Endothelial cell of umbilical vein (primary cell): ENCODE measurements at regions not wholly inside any gene's neighbourhood (a gene's known extent, or its start where the extent isn't known, plus 50 kb on each side); places are given as distances from the start of the nearest gene placed in this dataset.

ENCODE experiments used
- BruUV-seq: library from RNA; stranded (reverse); fragments of 400-500 nt; replicated peaks from 2 replicates; lab custom pipeline; 2021; lab: Mats Ljungman, UMichigan
- CTCF ChIA-PET: fragments of 300-600, 350-600 bp; sonication (Branson Sonifier 250); formaldehyde crosslinking; loops from one replicate; lab custom pipeline; 2021; ENCODE audit warnings: antibody characterized with exemption, inconsistent platforms; lab: Charles Lee
- POLR2A ChIA-PET: fragments of 300-600, 350-600 bp; sonication (Branson Sonifier 250); formaldehyde crosslinking; loops from one replicate; lab custom pipeline; 2021; ENCODE audit warnings: antibody characterized with exemption, inconsistent platforms; lab: Charles Lee
- DNase-seq: peaks from one replicate; pipeline ENCODE4 v3.0.0-alpha.2; 2011; ENCODE audit warnings: low read depth, low spot score
- FAIRE-seq: peaks from 2 replicates; lab custom pipeline; 2011; peaks lifted over from hg19 to GRCh38; lab: Jason Lieb, UNC
- H2AFZ ChIP-seq: 2 replicates; pipeline ENCODE4 v1.6.0; 2012; ENCODE audit warnings: low read depth, low read length, control low read depth, inconsistent platforms
- H3K27ac ChIP-seq: 2 replicates; pipeline ENCODE4 v1.5.1; 2011; ENCODE audit warnings: low read depth, mild to moderate bottlenecking, control low read depth, low read length, moderate library complexity; ENCODE audit not compliant: insufficient read depth
- H3K27me3 ChIP-seq, 2 experiments: 2 replicates each; pipeline versions ENCODE4 v1.6.0 to v1.6.1; 2011; ENCODE audit warnings: low read length in 2 of 2, mixed read lengths in 1 of 2; ENCODE audit not compliant: control insufficient read depth in 2 of 2, insufficient read depth in 2 of 2
- H3K36me3 ChIP-seq, 2 experiments: 2 replicates in 1 of 2; 3 replicates in 1 of 2; pipeline ENCODE4 v1.5.1; 2011; ENCODE audit warnings: low read length in 2 of 2, mild to moderate bottlenecking in 1 of 2, moderate library complexity in 1 of 2; ENCODE audit not compliant: control insufficient read depth in 2 of 2, insufficient read depth in 2 of 2; ENCODE audit errors: extremely low read depth in 1 of 2
- H3K4me1 ChIP-seq: 3 replicates; pipeline ENCODE4 v1.5.1; 2011; ENCODE audit warnings: mild to moderate bottlenecking, low read length; ENCODE audit not compliant: control insufficient read depth, insufficient read depth; ENCODE audit errors: extremely low read depth
- H3K4me2 ChIP-seq: 2 replicates; pipeline ENCODE4 v1.6.1; 2011; ENCODE audit warnings: low read length, control low read depth, mixed read lengths; ENCODE audit not compliant: insufficient read depth
- H3K4me3 ChIP-seq, 3 experiments: fragments of 200-600 bp in 1 of 3; sonication (generic), shearing (Covaris generic) in 1 of 3; replicated peaks in 1 of 3; 2 replicates each; pipeline ENCODE4 v1.5.1; 2011 to 2016; ENCODE audit warnings: control low read depth in 3 of 3, low read length in 3 of 3, mild to moderate bottlenecking in 2 of 3, inconsistent platforms in 1 of 3, low read depth in 1 of 3, moderate library complexity in 1 of 3; ENCODE audit not compliant: insufficient read depth in 1 of 3
- H3K79me2 ChIP-seq: 2 replicates; pipeline ENCODE4 v1.6.0; 2012; ENCODE audit warnings: low read length, inconsistent platforms; ENCODE audit not compliant: control insufficient read depth, insufficient read depth
- H3K9ac ChIP-seq: replicated peaks from 2 replicates; pipeline ENCODE3; 2011; ENCODE audit warnings: low read length, control low read depth; ENCODE audit not compliant: insufficient read depth; ENCODE audit errors: extremely low read depth
- H3K9me1 ChIP-seq: replicated peaks from 3 replicates; pipeline ENCODE4 v1.6.0; 2011; ENCODE audit warnings: mild to moderate bottlenecking, low read length; ENCODE audit not compliant: control insufficient read depth, insufficient read depth; ENCODE audit errors: extremely low read depth
- H3K9me3 ChIP-seq: replicated peaks from 2 replicates; pipeline ENCODE4 v1.5.1; 2012; ENCODE audit warnings: low read length, inconsistent platforms; ENCODE audit not compliant: control insufficient read depth, insufficient read depth
- H4K20me1 ChIP-seq: replicated peaks from 2 replicates; pipeline ENCODE3; 2011; ENCODE audit warnings: mild to moderate bottlenecking, low read length; ENCODE audit not compliant: control insufficient read depth, insufficient read depth; ENCODE audit errors: extremely low read depth
- CTCF ChIP-seq, 2 donors: IDR thresholded peaks; 1 replicate in 1 of 2; 2 replicates in 1 of 2; pipeline ENCODE4 v1.5.1; 2011; ENCODE audit warnings: low read length in 2 of 2, mild to moderate bottlenecking in 2 of 2, moderate library complexity in 2 of 2, control low read depth in 1 of 2, inconsistent platforms in 1 of 2, low read depth in 1 of 2; ENCODE audit not compliant: insufficient read depth in 1 of 2; ENCODE audit errors: extremely low read depth in 1 of 2
- EZH2 ChIP-seq: IDR thresholded peaks from 2 replicates; pipeline ENCODE4 v1.6.1; 2012; ENCODE audit warnings: borderline replicate concordance, low read depth, mild to moderate bottlenecking, moderate library complexity, low read length, inconsistent platforms; ENCODE audit not compliant: severe bottlenecking
- FOS ChIP-seq: IDR thresholded peaks from 2 replicates; pipeline ENCODE4 v1.6.1; 2011; ENCODE audit warnings: mild to moderate bottlenecking, low read length, moderate library complexity, borderline replicate concordance; ENCODE audit not compliant: insufficient read depth
- GATA2 ChIP-seq: IDR thresholded peaks from 2 replicates; pipeline ENCODE4 v1.7.0; 2011; ENCODE audit warnings: low read depth, mild to moderate bottlenecking, moderate library complexity, mixed read lengths, low read length; ENCODE audit not compliant: insufficient read length, insufficient read depth
- JUN ChIP-seq: IDR thresholded peaks from 2 replicates; pipeline ENCODE4 v1.6.1; 2011; ENCODE audit warnings: borderline replicate concordance, low read depth; ENCODE audit not compliant: insufficient read length, insufficient read depth
- MAX ChIP-seq: IDR thresholded peaks from 2 replicates; pipeline ENCODE4 v1.6.1; 2011; ENCODE audit not compliant: insufficient read depth, insufficient read length
- MYC ChIP-seq: IDR thresholded peaks from one replicate; pipeline ENCODE4 v1.6.1; 2011; ENCODE audit warnings: mild to moderate bottlenecking, low read depth, low read length
- POLR2A ChIP-seq: IDR thresholded peaks from 2 replicates; pipeline ENCODE4 v1.6.1; 2012; ENCODE audit warnings: low read depth, mild to moderate bottlenecking, control low read depth, low read length
- POLR2AphosphoS5 ChIP-seq: IDR thresholded peaks from 2 replicates; pipeline ENCODE4 v1.6.1; 2012; ENCODE audit warnings: low read depth, mild to moderate bottlenecking, control low read depth, low read length, moderate library complexity; ENCODE audit not compliant: insufficient read depth
- dilution Hi-C: fragments of 300-500 bp; cut with MboI; formaldehyde crosslinking; loops from one replicate; pipeline ENCODE4 v1.15.0; 2019; ENCODE audit warnings: low sequenced_read_pairs; ENCODE audit not compliant: extremely low pct_ligation_motif_present
- intact Hi-C: fragments of 100-400 bp; cut with micrococcal nuclease; formaldehyde crosslinking; loops from one replicate; pipeline ENCODE4 v1.10.0; 2022

- no peaks in the 10 kb centered on the region for H4K20me1 ChIP-seq
- no peaks in the 10 kb centered on the region for H3K4me1 ChIP-seq
- CTCF ChIA-PET = no interaction called here
- no peaks in the 10 kb centered on the region for H3K9me3 ChIP-seq
- no peak overlapping the region for H3K27ac ChIP-seq
- TF ChIP-seq EZH2 (no peak), MAX (no peak), POLR2A (no peak), FOS (no peak), POLR2AphosphoS5 (no peak)
- no peak overlapping the region for H3K4me3 ChIP-seq
- FAIRE-seq (no peak), DNase-seq (no peak)
- dilution Hi-C loops = loop anchor here (25.0 kb wide), 1 partner anchor 735 kb away; no protein-coding TSS in a partner anchor
- no peak overlapping the region for H3K4me2 ChIP-seq
- no peaks in the 10 kb centered on the region for H3K36me3 ChIP-seq
- intact Hi-C loops = no loop called here
- H2AFZ ChIP-seq = no peak overlapping the region
- no peak overlapping the region for H3K9ac ChIP-seq
- BruUV-seq = no TSS peak
- no peaks in the 10 kb centered on the region for H3K27me3 ChIP-seq
- POLR2A ChIA-PET = no interaction called here
- H3K79me2 ChIP-seq = no peaks in the 10 kb centered on the region
- H3K9me1 ChIP-seq = no peaks in the 10 kb centered on the region
Measured at GRCh38 chr10:58072634-58073033, 195.1 kb downstream of the IPMK start.

- Histone ChIP-seq H2AFZ (no peak overlapping the region), H3K4me1 (no peaks in the 10 kb centered on the region), H3K27me3 (no peaks in the 10 kb centered on the region), H3K9me1 (no peaks in the 10 kb centered on the region), H3K9me3 (no peaks in the 10 kb centered on the region), H3K4me3 (no peak overlapping the region), H3K9ac (no peak overlapping the region), H3K27ac (no peak overlapping the region), H3K4me2 (no peak overlapping the region), H3K79me2 (no peaks in the 10 kb centered on the region), H4K20me1 (no peaks in the 10 kb centered on the region), H3K36me3 (no peaks in the 10 kb centered on the region)
- ChIA-PET CTCF (no interaction called here), POLR2A (no interaction called here)
- no TSS peak for BruUV-seq
- dilution Hi-C loops = loop anchor here (25.0 kb wide), 1 partner anchor 734 kb away; no protein-coding TSS in a partner anchor
- DNase-seq (no peak), FAIRE-seq (no peak)
- intact Hi-C loops = no loop called here
- TF ChIP-seq GATA2 = no peak
- TF ChIP-seq CTCF (IDR thresholded peaks at IDR 0.05; ENCODE audit: extremely low read depth in 1 of 2, insufficient read depth in 1 of 2, low read depth in 1 of 2, low read length in 2 of 2) = no peak
- no peak for TF ChIP-seq POLR2A
- TF ChIP-seq JUN = no peak
- TF ChIP-seq EZH2 = no peak
- TF ChIP-seq FOS = no peak
- no peak for TF ChIP-seq POLR2AphosphoS5
- no peak for TF ChIP-seq MYC
Measured at GRCh38 chr10:58070956-58071355, 196.7 kb downstream of the IPMK start.
